Stomach (tissue), 8 donors: ENCODE measurements at regions not wholly inside any gene's neighbourhood (a gene's known extent, or its start where the extent isn't known, plus 50 kb on each side); places are given as distances from the start of the nearest gene placed in this dataset.

Source experiments
- DNase-seq, 2 donors: peaks; one replicate each; pipeline versions ENCODE4 v3.0.0 to v3.0.0-alpha.2; 2013 to 2019
- H3K27ac ChIP-seq, 5 donors: fragments of 200-600 bp in 4 of 5; sonication (generic) in 4 of 5; one replicate each; pipeline ENCODE4 v1.5.1; 2013 to 2019; ENCODE audit warnings: mild to moderate bottlenecking in 1 of 5, moderate library complexity in 1 of 5
- H3K27me3 ChIP-seq, 3 donors: fragments of 200-600 bp; sonication (generic); one replicate each; pipeline ENCODE4 v1.5.1; 2017 to 2019; ENCODE audit warnings: mixed run types in 1 of 3
- H3K36me3 ChIP-seq, 4 donors: fragments of 200-600 bp; sonication (generic); 1 replicate in 3 of 4; 2 replicates in 1 of 4; pipeline ENCODE4 v1.5.1; 2016 to 2019
- H3K4me1 ChIP-seq, 4 donors: fragments of 200-600 bp; sonication (generic); one replicate each; pipeline ENCODE4 v1.5.1; 2016 to 2019
- H3K4me3 ChIP-seq, 4 donors: fragments of 200-600 bp; sonication (generic) in 3 of 4; one replicate each; pipeline ENCODE4 v1.5.1; 2016 to 2019; ENCODE audit warnings: mild to moderate bottlenecking in 1 of 4
- H3K9me3 ChIP-seq, 4 donors: fragments of 200-600 bp; sonication (generic); one replicate each; pipeline ENCODE4 v1.5.1; 2016 to 2019
- EP300 ChIP-seq: sonication (generic); formaldehyde crosslinking; IDR thresholded peaks from one replicate; pipeline ENCODE4 v1.6.1; 2017; ENCODE audit warnings: antibody characterized with exemption
- POLR2A ChIP-seq, 4 donors: fragments of 450-650 bp; IDR thresholded peaks; one replicate each; pipeline ENCODE4 v1.6.1; 2016; ENCODE audit warnings: antibody characterized with exemption in 4 of 4, control low read depth in 2 of 4, mild to moderate bottlenecking in 1 of 4, moderate library complexity in 1 of 4
- POLR2AphosphoS5 ChIP-seq, 3 donors: sonication (generic); formaldehyde crosslinking; IDR thresholded peaks; one replicate each; pipeline ENCODE4 v1.6.1; 2016; ENCODE audit warnings: antibody characterized with exemption in 3 of 3
- WGBS, 5 donors: extraction: QIAGEN DNeasy Blood & Tissue Kit in 3 of 5; methylation state at CpG; one replicate each; pipeline versions ENCODE4 v1.1.5 to v1.1.7; 2013 to 2018; 5-methylcytosine and 5-hydroxymethylcytosine counted together
- intact Hi-C: fragments of 100-400 bp; cut with DNase I; formaldehyde crosslinking; loops from one replicate; pipeline ENCODE4 v1.15.1; 2023; ENCODE audit warnings: low total_unique reads
- TF ChIP-seq, protein P1 (sequence below), 7 experiments: fragments of 450-650 bp in 4 of 7; fragments of 200-600 bp in 3 of 7; sonication (generic) in 3 of 7; IDR thresholded peaks; one replicate each; pipeline ENCODE4 v1.5.1; 2016 to 2019; ENCODE audit warnings: antibody characterized with exemption in 7 of 7, control low read depth in 2 of 7, mild to moderate bottlenecking in 1 of 7
- donor health status: healthy with polysubstance abuse.
- donor health status: Bipolar disorder and iron deficiency.
- donor health status: healthy.

DNA sequence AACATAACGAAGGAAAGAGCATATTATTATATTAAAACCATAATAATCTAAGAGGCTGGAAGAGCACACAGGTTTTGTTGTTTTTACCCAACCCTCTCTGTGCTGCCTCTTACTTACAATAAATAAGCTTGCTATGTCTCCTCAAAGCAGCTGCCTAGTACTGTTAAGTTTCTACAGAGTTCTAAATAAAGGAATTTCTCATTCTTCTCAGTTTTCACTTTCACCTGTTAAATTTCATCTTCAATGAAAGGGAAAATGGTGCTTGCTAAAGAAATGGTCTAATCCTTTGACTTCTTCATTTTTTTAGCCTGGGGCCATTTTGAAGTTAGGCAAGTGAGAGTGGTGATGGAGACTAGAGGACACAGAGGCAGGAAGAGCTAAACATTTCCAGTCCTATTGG lies 396.1 kb downstream of the MAN2A1 start:
- H3K4me3 ChIP-seq, result no peak overlapping the region
- H3K4me1 ChIP-seq, result no peaks in the 10 kb centered on the region
- no peak for DNase-seq
- H3K36me3 ChIP-seq, result no peaks in the 10 kb centered on the region
- H3K27me3 ChIP-seq, result no peaks in the 10 kb centered on the region
- no peak overlapping the region for H3K27ac ChIP-seq
- H3K9me3 ChIP-seq, result no peaks in the 10 kb centered on the region
- WGBS, 5 donors, result 94 to 100% (median 96%) methylated on average over 1 of the region's 1 CpG
- TF ChIP-seq, protein P1, sequence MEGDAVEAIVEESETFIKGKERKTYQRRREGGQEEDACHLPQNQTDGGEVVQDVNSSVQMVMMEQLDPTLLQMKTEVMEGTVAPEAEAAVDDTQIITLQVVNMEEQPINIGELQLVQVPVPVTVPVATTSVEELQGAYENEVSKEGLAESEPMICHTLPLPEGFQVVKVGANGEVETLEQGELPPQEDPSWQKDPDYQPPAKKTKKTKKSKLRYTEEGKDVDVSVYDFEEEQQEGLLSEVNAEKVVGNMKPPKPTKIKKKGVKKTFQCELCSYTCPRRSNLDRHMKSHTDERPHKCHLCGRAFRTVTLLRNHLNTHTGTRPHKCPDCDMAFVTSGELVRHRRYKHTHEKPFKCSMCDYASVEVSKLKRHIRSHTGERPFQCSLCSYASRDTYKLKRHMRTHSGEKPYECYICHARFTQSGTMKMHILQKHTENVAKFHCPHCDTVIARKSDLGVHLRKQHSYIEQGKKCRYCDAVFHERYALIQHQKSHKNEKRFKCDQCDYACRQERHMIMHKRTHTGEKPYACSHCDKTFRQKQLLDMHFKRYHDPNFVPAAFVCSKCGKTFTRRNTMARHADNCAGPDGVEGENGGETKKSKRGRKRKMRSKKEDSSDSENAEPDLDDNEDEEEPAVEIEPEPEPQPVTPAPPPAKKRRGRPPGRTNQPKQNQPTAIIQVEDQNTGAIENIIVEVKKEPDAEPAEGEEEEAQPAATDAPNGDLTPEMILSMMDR (IDR thresholded peaks at IDR 0.05), result no peak
- TF ChIP-seq POLR2AphosphoS5 (IDR thresholded peaks at IDR 0.05), result no peak
- no peak for TF ChIP-seq EP300
- TF ChIP-seq POLR2A (IDR thresholded peaks at IDR 0.05), result no peak
- intact Hi-C loops, result no loop called here

GRCh38 chr5:110086658-110087388 lies 397.1 kb downstream of the MAN2A1 start:
- WGBS, 5 donors, result 57 to 66% (median 60%) methylated on average over 6 of the region's 6 CpGs
- no peaks in the 10 kb centered on the region for H3K4me1 ChIP-seq
- no peaks in the 10 kb centered on the region for H3K9me3 ChIP-seq
- no peaks in the 10 kb centered on the region for H3K27me3 ChIP-seq
- no peaks in the 10 kb centered on the region for H3K36me3 ChIP-seq
- no peak overlapping the region for H3K4me3 ChIP-seq
- intact Hi-C loops, result no loop called here
- peak in 1 of 2 donors; percentile 21 for DNase-seq
- TF ChIP-seq, protein P1 (IDR thresholded peaks at IDR 0.05), result no peak
- TF ChIP-seq POLR2AphosphoS5 (IDR thresholded peaks at IDR 0.05) (peak in 2 of 3 donors; percentile 9 to 59), POLR2A (IDR thresholded peaks at IDR 0.05) (no peak), EP300 (peak; percentile 52)
- no peak overlapping the region for H3K27ac ChIP-seq

GRCh38 chr5:110087829-110088228 lies 398.1 kb downstream of the MAN2A1 start:
- Histone ChIP-seq H3K9me3 (no peaks in the 10 kb centered on the region), H3K4me3 (no peak overlapping the region), H3K4me1 (peaks cover 0 to under 1% (median 0%) of the 10 kb centered on the region in 4 donors), H3K27ac (no peak overlapping the region), H3K36me3 (no peaks in the 10 kb centered on the region), H3K27me3 (no peaks in the 10 kb centered on the region)
- DNase-seq, result no peak
- 57 to 64% (median 60%) methylated on average over 7 of the region's 7 CpGs for WGBS, 5 donors
- TF ChIP-seq POLR2AphosphoS5 (IDR thresholded peaks at IDR 0.05) (no peak), POLR2A (IDR thresholded peaks at IDR 0.05) (no peak), EP300 (no peak)
- TF ChIP-seq, protein P1 (IDR thresholded peaks at IDR 0.05), result no peak
- intact Hi-C loops, result no loop called here

GRCh38 chr5:110088676-110089436 lies 399.1 kb downstream of the MAN2A1 start:
- H3K4me1 ChIP-seq, result peaks cover 0 to 9% (median 5%) of the 10 kb centered on the region in 4 donors
- WGBS, 5 donors, result 19 to 57% (median 42%) methylated on average over 1 of the region's 1 CpG

More at GRCh38 chr5:110088676-110089436, 399.1 kb downstream of the MAN2A1 start:
- intact Hi-C loops, result no loop called here
- Histone ChIP-seq H3K27ac (no peak overlapping the region), H3K36me3 (no peaks in the 10 kb centered on the region), H3K9me3 (no peaks in the 10 kb centered on the region), H3K4me3 (no peak overlapping the region), H3K27me3 (no peaks in the 10 kb centered on the region)
- TF ChIP-seq EP300 (no peak), POLR2AphosphoS5 (IDR thresholded peaks at IDR 0.05) (no peak), POLR2A (IDR thresholded peaks at IDR 0.05) (no peak)
- TF ChIP-seq, protein P1 (IDR thresholded peaks at IDR 0.05), result no peak
- DNase-seq, result no peak
